Activated CD8-positive, alpha-beta T cell treated with anti-CD3 and anti-CD28 coated beads for 36 hours (primary cell): ENCODE measurements at regions not wholly inside any gene's neighbourhood (a gene's known extent, or its start where the extent isn't known, plus 50 kb on each side); places are given as distances from the start of the nearest gene placed in this dataset.
"Not testable (repeated sequence)": the region's sequence is repeated elsewhere in the genome, so short reads cannot be mapped to it uniquely, and the experiment has no call there.

Experiments used
- ATAC-seq: fragments of 200-7000 bp; cut with Tn5 transposase; one replicate; pipeline ENCODE4 v1.10.0; 2021; ENCODE audit warnings: mild to moderate bottlenecking, moderate library complexity
- CTCF ChIA-PET: fragments of 350-600 bp; sonication (Branson Sonifier 250); formaldehyde crosslinking; loops from one replicate; lab custom pipeline; 2021; ENCODE audit warnings: antibody characterized with exemption; lab: Charles Lee
- POLR2A ChIA-PET: fragments of 350-600 bp; sonication (Branson Sonifier 250); formaldehyde crosslinking; loops from one replicate; lab custom pipeline; 2021; ENCODE audit warnings: antibody characterized with exemption; lab: Charles Lee
- DNase-seq: peaks from one replicate; pipeline ENCODE4 v3.0.0-alpha.2; 2020
- H3K27ac Mint-ChIP-seq: one replicate; pipeline ENCODE4 v1.8.0; 2021; ENCODE audit warnings: mild to moderate bottlenecking, mixed read lengths
- H3K27me3 Mint-ChIP-seq: one replicate; pipeline ENCODE4 v1.8.0; 2021; ENCODE audit warnings: mixed read lengths
- H3K36me3 Mint-ChIP-seq: one replicate; pipeline ENCODE4 v1.8.0; 2021; ENCODE audit warnings: low read depth, mixed read lengths
- H3K4me1 Mint-ChIP-seq: one replicate; pipeline ENCODE4 v1.8.0; 2021; ENCODE audit warnings: low read depth, mixed read lengths
- H3K4me3 Mint-ChIP-seq: one replicate; pipeline ENCODE4 v1.8.0; 2021; ENCODE audit warnings: mild to moderate bottlenecking, moderate library complexity, mixed read lengths
- H3K9me3 Mint-ChIP-seq: one replicate; pipeline ENCODE4 v1.8.0; 2021; ENCODE audit warnings: mixed read lengths
- intact Hi-C: fragments of 100-400 bp; cut with micrococcal nuclease; formaldehyde crosslinking; loops from one replicate; pipeline ENCODE4 v1.10.0; 2022
- TF ChIP-seq, protein P1 (sequence below): fragments of 200-600 bp; IDR thresholded peaks from one replicate; pipeline ENCODE4 v1.8.0; 2022; ENCODE audit warnings: antibody characterized with exemption, mild to moderate bottlenecking

GRCh38 chr4:83734576-83734975 is 198.7 kb downstream of the GPAT3 start:
- CTCF ChIA-PET: no interaction called here
- Mint-ChIP-seq H3K4me1 (no peaks in the 10 kb centered on the region), H3K4me3 (no peak overlapping the region), H3K36me3 (no peaks in the 10 kb centered on the region), H3K27me3 (no peaks in the 10 kb centered on the region), H3K27ac (no peak overlapping the region), H3K9me3 (peaks cover 3% of the 10 kb centered on the region)
- DNase-seq (no peak), ATAC-seq (no peak)
- intact Hi-C loops: no loop called here
- TF ChIP-seq, protein P1, sequence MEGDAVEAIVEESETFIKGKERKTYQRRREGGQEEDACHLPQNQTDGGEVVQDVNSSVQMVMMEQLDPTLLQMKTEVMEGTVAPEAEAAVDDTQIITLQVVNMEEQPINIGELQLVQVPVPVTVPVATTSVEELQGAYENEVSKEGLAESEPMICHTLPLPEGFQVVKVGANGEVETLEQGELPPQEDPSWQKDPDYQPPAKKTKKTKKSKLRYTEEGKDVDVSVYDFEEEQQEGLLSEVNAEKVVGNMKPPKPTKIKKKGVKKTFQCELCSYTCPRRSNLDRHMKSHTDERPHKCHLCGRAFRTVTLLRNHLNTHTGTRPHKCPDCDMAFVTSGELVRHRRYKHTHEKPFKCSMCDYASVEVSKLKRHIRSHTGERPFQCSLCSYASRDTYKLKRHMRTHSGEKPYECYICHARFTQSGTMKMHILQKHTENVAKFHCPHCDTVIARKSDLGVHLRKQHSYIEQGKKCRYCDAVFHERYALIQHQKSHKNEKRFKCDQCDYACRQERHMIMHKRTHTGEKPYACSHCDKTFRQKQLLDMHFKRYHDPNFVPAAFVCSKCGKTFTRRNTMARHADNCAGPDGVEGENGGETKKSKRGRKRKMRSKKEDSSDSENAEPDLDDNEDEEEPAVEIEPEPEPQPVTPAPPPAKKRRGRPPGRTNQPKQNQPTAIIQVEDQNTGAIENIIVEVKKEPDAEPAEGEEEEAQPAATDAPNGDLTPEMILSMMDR: no peak
- POLR2A ChIA-PET: no interaction called here

GRCh38 chr4:83732114-83732635 is 196.3 kb downstream of the GPAT3 start:
- CTCF ChIA-PET: no interaction called here
- Mint-ChIP-seq H3K9me3 (peaks cover 3% of the 10 kb centered on the region), H3K27ac (no peak overlapping the region), H3K4me3 (no peak overlapping the region), H3K27me3 (peaks cover 2% of the 10 kb centered on the region), H3K4me1 (no peaks in the 10 kb centered on the region), H3K36me3 (no peaks in the 10 kb centered on the region)
- intact Hi-C loops: no loop called here
- POLR2A ChIA-PET: no interaction called here
- DNase-seq (no peak), ATAC-seq (no peak)
- TF ChIP-seq, protein P1: no peak

- H3K27ac Mint-ChIP-seq: no peak overlapping the region
- peaks cover 3% of the 10 kb centered on the region for H3K9me3 Mint-ChIP-seq
- TF ChIP-seq, protein P1: no peak
- no peaks in the 10 kb centered on the region for H3K4me1 Mint-ChIP-seq
- DNase-seq: no peak
- intact Hi-C loops: no loop called here
- no peak for ATAC-seq
- CTCF ChIA-PET: no interaction called here
- H3K27me3 Mint-ChIP-seq: peaks cover 2% of the 10 kb centered on the region
- POLR2A ChIA-PET: no interaction called here
- no peak overlapping the region for H3K4me3 Mint-ChIP-seq
- no peaks in the 10 kb centered on the region for H3K36me3 Mint-ChIP-seq
Observed at GRCh38 chr4:83731609-83732008, 195.7 kb downstream of the GPAT3 start.

DNA sequence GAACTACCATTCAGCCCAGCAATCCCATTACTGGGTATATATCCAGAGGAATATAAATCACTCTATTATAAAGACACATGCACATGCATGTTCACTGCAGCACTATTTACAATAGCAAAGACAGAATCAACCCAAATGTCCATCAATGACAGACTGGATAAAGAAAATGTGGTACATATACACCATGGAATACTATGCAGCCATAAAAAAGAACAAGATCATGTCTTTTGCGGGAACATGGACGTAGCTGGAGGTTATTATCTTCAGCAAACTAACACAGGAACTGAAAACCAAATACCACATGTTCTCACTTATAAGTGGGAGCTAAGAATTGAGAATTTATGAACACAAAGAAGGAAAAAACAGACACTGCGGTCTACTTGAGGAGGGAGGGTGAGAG is 195.1 kb downstream of the GPAT3 start:
- H3K9me3 Mint-ChIP-seq, CTCF ChIA-PET, DNase-seq, POLR2A ChIA-PET, H3K27ac Mint-ChIP-seq, H3K4me3 Mint-ChIP-seq, H3K27me3 Mint-ChIP-seq, H3K36me3 Mint-ChIP-seq, H3K4me1 Mint-ChIP-seq, ATAC-seq, intact Hi-C loops: not testable (repeated sequence)

DNA sequence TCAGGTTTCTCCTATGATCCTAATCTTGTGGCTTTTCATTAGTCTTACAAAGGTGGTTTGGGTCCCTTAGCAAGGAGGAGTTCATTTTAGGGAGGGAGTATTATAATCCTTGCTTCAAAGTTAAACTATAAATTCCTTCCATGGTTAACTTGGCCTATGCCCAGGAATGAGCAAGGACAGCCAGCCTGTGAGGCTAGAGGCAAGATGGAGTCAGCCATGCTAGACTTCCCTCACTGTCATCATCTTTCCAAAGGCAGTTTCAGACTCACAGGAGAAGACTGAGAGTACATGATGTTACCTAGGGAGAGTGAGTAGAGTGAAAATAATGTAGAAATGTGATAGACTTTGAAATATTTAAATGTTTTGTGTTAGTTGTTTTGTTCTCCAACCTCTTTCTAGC is 192.3 kb downstream of the GPAT3 start:
- ATAC-seq (no peak), DNase-seq (no peak)
- H3K9me3 Mint-ChIP-seq: peaks cover 3% of the 10 kb centered on the region
- intact Hi-C loops: no loop called here
- TF ChIP-seq, protein P1: no peak
- H3K27ac Mint-ChIP-seq: no peak overlapping the region
- ChIA-PET POLR2A (no interaction called here), CTCF (no interaction called here)
- H3K4me3 Mint-ChIP-seq: no peak overlapping the region
- H3K27me3 Mint-ChIP-seq: peaks cover 4% of the 10 kb centered on the region
- H3K4me1 Mint-ChIP-seq: no peaks in the 10 kb centered on the region
- H3K36me3 Mint-ChIP-seq: no peaks in the 10 kb centered on the region
